Keratinocyte (primary cell): ENCODE measurements at regions not wholly inside any gene's neighbourhood (a gene's known extent, or its start where the extent isn't known, plus 50 kb on each side); places are given as distances from the start of the nearest gene placed in this dataset.

Experiments used
- DNase-seq: peaks from one replicate; pipeline ENCODE4 v3.0.0-alpha.2; 2011; ENCODE audit warnings: low read depth, missing footprints, low spot score
- FAIRE-seq: peaks from 2 replicates; lab custom pipeline; 2011; peaks lifted over from hg19 to GRCh38; lab: Jason Lieb, UNC
- H2AFZ ChIP-seq: 2 replicates; pipeline ENCODE4 v1.6.0; 2012; ENCODE audit warnings: low read length, control low read depth, inconsistent platforms; ENCODE audit not compliant: control insufficient read depth
- H3K27ac ChIP-seq: 2 replicates; pipeline ENCODE4 v1.5.1; 2011; ENCODE audit warnings: low read length; ENCODE audit not compliant: control insufficient read depth, insufficient read depth
- H3K27me3 ChIP-seq: 3 replicates; pipeline ENCODE4 v1.6.0; 2011; ENCODE audit warnings: low read length; ENCODE audit not compliant: control insufficient read depth, insufficient read depth; ENCODE audit errors: extremely low read depth
- H3K36me3 ChIP-seq, 2 experiments: 2 replicates in 1 of 2; 3 replicates in 1 of 2; pipeline ENCODE4 v1.5.1; 2011; ENCODE audit warnings: low read length in 2 of 2, mild to moderate bottlenecking in 1 of 2; ENCODE audit not compliant: control insufficient read depth in 2 of 2, insufficient read depth in 2 of 2; ENCODE audit errors: extremely low read depth in 1 of 2
- H3K4me1 ChIP-seq: 3 replicates; pipeline ENCODE4 v1.5.1; 2011; ENCODE audit warnings: low read length; ENCODE audit not compliant: control insufficient read depth, insufficient read depth; ENCODE audit errors: extremely low read depth
- H3K4me2 ChIP-seq: 3 replicates; pipeline ENCODE4 v1.6.0; 2011; ENCODE audit warnings: low read depth, low read length; ENCODE audit not compliant: control insufficient read depth, insufficient read depth; ENCODE audit errors: extremely low read depth
- H3K4me3 ChIP-seq, 3 experiments: fragments of 200-600 bp in 1 of 3; sonication (generic) in 1 of 3; 2 replicates in 2 of 3; 3 replicates in 1 of 3; pipeline ENCODE4 v1.5.1; 2011 to 2016; ENCODE audit warnings: low read length in 3 of 3, mild to moderate bottlenecking in 3 of 3, control low read depth in 2 of 3, inconsistent platforms in 1 of 3, low read depth in 1 of 3, mixed read lengths in 1 of 3, mixed run types in 1 of 3, moderate library complexity in 1 of 3; ENCODE audit not compliant: control insufficient read depth in 2 of 3, insufficient read depth in 2 of 3; ENCODE audit errors: extremely low read depth in 1 of 3
- H3K79me2 ChIP-seq: 2 replicates; pipeline ENCODE4 v1.6.0; 2012; ENCODE audit warnings: low read length; ENCODE audit not compliant: control insufficient read depth, insufficient read depth
- H3K9ac ChIP-seq: 3 replicates; pipeline ENCODE4 v1.6.0; 2011; ENCODE audit warnings: low read length; ENCODE audit not compliant: control insufficient read depth, insufficient read depth; ENCODE audit errors: extremely low read depth
- H3K9me1 ChIP-seq: 3 replicates; pipeline ENCODE4 v1.6.0; 2011; ENCODE audit warnings: low read length; ENCODE audit not compliant: control insufficient read depth, insufficient read depth; ENCODE audit errors: extremely low read depth
- H3K9me3 ChIP-seq: 2 replicates; pipeline ENCODE4 v1.5.1; 2012; ENCODE audit warnings: low read depth, low read length; ENCODE audit not compliant: control insufficient read depth
- H4K20me1 ChIP-seq: 3 replicates; pipeline ENCODE4 v1.6.0; 2011; ENCODE audit warnings: low read length; ENCODE audit not compliant: control insufficient read depth, insufficient read depth; ENCODE audit errors: extremely low read depth
- CTCF ChIP-seq, 3 experiments: IDR thresholded peaks in 1 of 3; conservative IDR thresholded peaks in 1 of 3; optimal IDR thresholded peaks in 1 of 3; 2 replicates in 2 of 3; 3 replicates in 1 of 3; pipeline versions ENCODE3 to v1.5.1; 2011; ENCODE audit warnings: low read length in 3 of 3, mild to moderate bottlenecking in 3 of 3, moderate library complexity in 2 of 3, control low read depth in 1 of 3, inconsistent platforms in 1 of 3; ENCODE audit not compliant: insufficient read depth in 2 of 3; ENCODE audit errors: extremely low read depth in 1 of 3
- EZH2 ChIP-seq: IDR thresholded peaks from one replicate; pipeline ENCODE4 v1.6.1; 2012; ENCODE audit warnings: inconsistent platforms, mild to moderate bottlenecking, low read length, moderate library complexity
- dilution Hi-C: fragments of 300-500 bp; cut with MboI; formaldehyde crosslinking; loops from one replicate; pipeline ENCODE4 v1.7.0; 2020; ENCODE audit warnings: low sequenced_read_pairs; ENCODE audit not compliant: extremely low pct_ligation_motif_present

DNA sequence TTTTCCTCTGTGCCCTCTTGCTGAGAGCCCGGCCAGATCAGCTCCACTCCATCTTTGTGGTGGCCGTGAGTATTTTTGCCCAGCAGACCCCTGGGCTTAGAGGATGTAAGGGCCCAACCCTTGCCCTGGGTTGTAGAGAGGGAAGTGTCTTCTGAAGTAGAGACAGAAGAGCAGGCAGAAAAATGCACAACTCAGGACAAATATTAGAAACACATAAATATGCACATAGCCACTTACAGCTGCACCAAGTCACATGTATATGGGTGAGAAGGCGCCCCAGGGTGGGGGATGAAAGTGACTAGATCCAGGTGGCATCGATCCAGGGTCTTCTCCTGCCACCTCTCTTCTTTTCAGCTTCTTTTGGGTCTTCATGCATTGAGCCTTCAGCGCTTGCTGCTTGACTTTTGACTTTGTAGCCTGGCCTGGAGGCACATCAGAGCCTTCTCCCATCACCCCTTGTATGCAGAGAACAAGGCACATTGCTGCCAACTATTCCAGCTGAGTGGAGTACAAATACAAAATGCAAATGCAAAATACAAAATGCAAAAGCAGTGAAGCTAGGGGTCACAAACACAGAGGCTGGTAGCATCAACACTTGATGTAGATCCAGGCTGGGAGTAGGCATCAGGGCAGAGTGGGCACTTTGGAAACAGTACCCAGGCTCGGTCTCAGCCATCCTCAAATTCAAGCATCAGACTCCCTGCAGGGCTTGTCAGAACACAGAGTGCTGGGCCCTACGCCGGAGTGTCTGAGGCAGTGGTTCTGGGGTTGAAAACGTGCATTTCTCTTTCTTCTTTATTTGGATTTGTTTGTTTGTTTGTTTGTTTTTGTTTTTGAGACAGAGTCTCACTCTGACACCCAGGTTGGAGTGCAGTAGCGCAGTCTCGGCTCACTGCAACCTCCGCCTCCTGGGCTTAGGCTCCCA is 133.0 kb downstream of the ASB7 start:
- no peak for FAIRE-seq
- dilution Hi-C loops = no loop called here
- peaks cover 25% of the 10 kb centered on the region for H3K4me1 ChIP-seq
- H3K27ac ChIP-seq = no peak overlapping the region
- H4K20me1 ChIP-seq = no peaks in the 10 kb centered on the region
- H3K9me1 ChIP-seq = peaks cover 2% of the 10 kb centered on the region
- no peak for TF ChIP-seq EZH2
- TF ChIP-seq CTCF (optimal IDR thresholded peaks at IDR 0.05 in 1 of 3, IDR thresholded peaks at IDR 0.05 in 1 of 3, conservative IDR thresholded peaks at IDR 0.05 in 1 of 3; ENCODE audit: extremely low read depth in 1 of 3, insufficient read depth in 2 of 3, low read length in 3 of 3) = no peak
- peaks cover 7% of the 10 kb centered on the region for H3K9me3 ChIP-seq
- H3K4me2 ChIP-seq = no peak overlapping the region
- H3K4me3 ChIP-seq = no peak overlapping the region
- no peak overlapping the region for H2AFZ ChIP-seq
- no peaks in the 10 kb centered on the region for H3K79me2 ChIP-seq
- no peak overlapping the region for H3K9ac ChIP-seq
- H3K27me3 ChIP-seq = no peaks in the 10 kb centered on the region
- no peak for DNase-seq
- H3K36me3 ChIP-seq = no peaks in the 10 kb centered on the region

- no peaks in the 10 kb centered on the region for H3K36me3 ChIP-seq
- H2AFZ ChIP-seq = no peak overlapping the region
- H3K27ac ChIP-seq = no peak overlapping the region
- no peaks in the 10 kb centered on the region for H4K20me1 ChIP-seq
- dilution Hi-C loops = no loop called here
- TF ChIP-seq EZH2 = no peak
- H3K9me3 ChIP-seq = peaks cover 7% of the 10 kb centered on the region
- peaks cover 2% of the 10 kb centered on the region for H3K9me1 ChIP-seq
- no peaks in the 10 kb centered on the region for H3K79me2 ChIP-seq
- H3K4me3 ChIP-seq = no peak overlapping the region
- no peaks in the 10 kb centered on the region for H3K27me3 ChIP-seq
- H3K9ac ChIP-seq = no peak overlapping the region
- H3K4me2 ChIP-seq = no peak overlapping the region
- peaks cover 18% of the 10 kb centered on the region for H3K4me1 ChIP-seq
- DNase-seq = no peak
- FAIRE-seq = no peak
Observed at GRCh38 chr15:100737214-100737613, 134.8 kb downstream of the ASB7 start.
